ENCODE measurements at regions not wholly inside any gene's neighbourhood (a gene's known extent, or its start where the extent isn't known, plus 50 kb on each side); places are given as distances from the start of the nearest gene placed in this dataset.

GRCh38 chr15:38620098-38620497 is 55.5 kb upstream of the RASGRP1 start:
- Histone ChIP-seq H3K9me3 (ENCODE audit: insufficient read depth, low read length) (no peaks in the 10 kb centered on the region), H3K9me2 (replicated peaks; ENCODE audit: insufficient read depth, low read length) (no peaks in the 10 kb centered on the region), H3K79me2 (ENCODE audit: insufficient read depth, low read length) (no peaks in the 10 kb centered on the region), H3K36me3 (ENCODE audit: low read length) (no peaks in the 10 kb centered on the region), H4K20me1 (ENCODE audit: low read depth, low read length) (no peaks in the 10 kb centered on the region), H3F3A (ENCODE audit: insufficient read depth) (no peaks in the 10 kb centered on the region), H3K4me3 (ENCODE audit: insufficient read depth, low read length, poor library complexity, severe bottlenecking) (no peak overlapping the region), H2AFZ (ENCODE audit: low read depth, low read length, severe bottlenecking) (no peak overlapping the region), H3K9ac (ENCODE audit: low read length) (no peak overlapping the region), H3K4me2 (ENCODE audit: low read depth, low read length, poor library complexity, severe bottlenecking) (no peak overlapping the region), H3K27ac (ENCODE audit: low read depth, low read length) (no peak overlapping the region), H3K27me3 (ENCODE audit: low read length) (no peaks in the 10 kb centered on the region)
- TF ChIP-seq, protein P1, sequence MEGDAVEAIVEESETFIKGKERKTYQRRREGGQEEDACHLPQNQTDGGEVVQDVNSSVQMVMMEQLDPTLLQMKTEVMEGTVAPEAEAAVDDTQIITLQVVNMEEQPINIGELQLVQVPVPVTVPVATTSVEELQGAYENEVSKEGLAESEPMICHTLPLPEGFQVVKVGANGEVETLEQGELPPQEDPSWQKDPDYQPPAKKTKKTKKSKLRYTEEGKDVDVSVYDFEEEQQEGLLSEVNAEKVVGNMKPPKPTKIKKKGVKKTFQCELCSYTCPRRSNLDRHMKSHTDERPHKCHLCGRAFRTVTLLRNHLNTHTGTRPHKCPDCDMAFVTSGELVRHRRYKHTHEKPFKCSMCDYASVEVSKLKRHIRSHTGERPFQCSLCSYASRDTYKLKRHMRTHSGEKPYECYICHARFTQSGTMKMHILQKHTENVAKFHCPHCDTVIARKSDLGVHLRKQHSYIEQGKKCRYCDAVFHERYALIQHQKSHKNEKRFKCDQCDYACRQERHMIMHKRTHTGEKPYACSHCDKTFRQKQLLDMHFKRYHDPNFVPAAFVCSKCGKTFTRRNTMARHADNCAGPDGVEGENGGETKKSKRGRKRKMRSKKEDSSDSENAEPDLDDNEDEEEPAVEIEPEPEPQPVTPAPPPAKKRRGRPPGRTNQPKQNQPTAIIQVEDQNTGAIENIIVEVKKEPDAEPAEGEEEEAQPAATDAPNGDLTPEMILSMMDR (IDR thresholded peaks at IDR 0.05; ENCODE audit: insufficient read depth, low read length, poor library complexity, severe bottlenecking), result no peak
- no peak for TF ChIP-seq EZH2phosphoT487 (conservative IDR thresholded peaks at IDR 0.05; ENCODE audit: low read length)

DNA sequence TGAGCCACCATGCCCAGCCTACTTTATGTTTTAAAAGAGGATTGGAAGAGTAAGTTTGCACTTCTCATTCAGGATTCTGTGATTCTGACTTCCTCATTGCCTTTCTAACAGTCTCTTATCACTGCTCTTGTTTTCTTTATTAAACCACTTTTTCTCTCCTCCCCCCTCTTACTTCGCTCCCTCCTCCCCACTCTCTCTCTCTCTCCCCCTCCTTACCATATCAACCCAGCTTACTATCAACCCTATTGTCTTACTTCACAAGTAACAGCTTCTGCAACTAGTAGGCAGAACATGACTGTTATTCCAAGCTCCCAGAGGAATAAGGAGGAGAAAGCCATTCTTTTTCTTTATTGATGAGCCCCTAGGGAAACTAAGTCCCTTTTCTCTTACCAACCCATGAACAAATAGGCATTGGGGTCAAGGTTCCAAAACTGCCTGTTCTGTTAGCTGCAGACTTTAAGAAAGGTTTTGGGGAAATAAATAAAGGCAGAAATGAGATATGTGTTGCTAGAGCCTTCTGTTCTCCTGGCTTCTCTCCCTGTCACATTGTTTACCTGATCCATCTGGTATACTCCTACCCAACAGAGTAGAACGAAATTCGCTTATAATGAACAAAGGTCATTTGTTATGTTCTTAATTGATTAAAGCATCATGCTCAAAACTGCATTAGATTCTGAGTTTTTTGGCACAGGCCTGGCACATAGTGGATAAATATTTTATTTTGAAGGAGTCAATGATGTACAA is 56.4 kb upstream of the RASGRP1 start:
- no peaks in the 10 kb centered on the region for H3K36me3 ChIP-seq (ENCODE audit: low read length)
- no peak overlapping the region for H3K4me2 ChIP-seq (ENCODE audit: low read depth, low read length, poor library complexity, severe bottlenecking)
- H4K20me1 ChIP-seq (ENCODE audit: low read depth, low read length), result no peaks in the 10 kb centered on the region
- no peaks in the 10 kb centered on the region for H3K9me2 ChIP-seq (replicated peaks; ENCODE audit: insufficient read depth, low read length)
- no peak overlapping the region for H3K4me3 ChIP-seq (ENCODE audit: insufficient read depth, low read length, poor library complexity, severe bottlenecking)
- H3K9ac ChIP-seq (ENCODE audit: low read length), result no peak overlapping the region
- TF ChIP-seq EZH2phosphoT487 (conservative IDR thresholded peaks at IDR 0.05; ENCODE audit: low read length), result no peak
- TF ChIP-seq, protein P1 (IDR thresholded peaks at IDR 0.05; ENCODE audit: insufficient read depth, low read length, poor library complexity, severe bottlenecking), result no peak
- no peaks in the 10 kb centered on the region for H3K27me3 ChIP-seq (ENCODE audit: low read length)
- H3K79me2 ChIP-seq (ENCODE audit: insufficient read depth, low read length), result no peaks in the 10 kb centered on the region
- no peak overlapping the region for H3K27ac ChIP-seq (ENCODE audit: low read depth, low read length)
- H3K9me3 ChIP-seq (ENCODE audit: insufficient read depth, low read length), result no peaks in the 10 kb centered on the region
- no peak overlapping the region for H2AFZ ChIP-seq (ENCODE audit: low read depth, low read length, severe bottlenecking)
- no peaks in the 10 kb centered on the region for H3F3A ChIP-seq (ENCODE audit: insufficient read depth)

DNA sequence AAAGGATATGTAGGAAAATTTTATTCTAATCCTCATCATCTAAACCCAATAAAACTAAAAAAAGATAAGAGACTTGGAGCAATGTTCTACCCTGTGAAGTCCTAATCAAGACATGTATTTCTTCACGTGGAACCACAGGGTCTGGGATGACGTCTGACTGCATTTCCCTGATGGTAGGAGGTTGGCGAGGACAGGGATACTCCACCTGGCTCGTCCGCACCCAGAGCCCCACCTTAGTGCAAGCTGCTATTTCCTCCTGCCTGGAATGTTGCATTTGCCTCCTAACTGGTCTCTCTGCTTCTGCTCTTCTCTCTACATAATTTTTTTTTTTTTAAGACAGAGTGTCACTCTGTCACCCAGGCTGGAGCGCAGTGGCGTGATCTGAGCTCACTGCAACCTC is 57.7 kb upstream of the RASGRP1 start:
- H2AFZ ChIP-seq (ENCODE audit: low read depth, low read length, severe bottlenecking), result no peak overlapping the region
- no peaks in the 10 kb centered on the region for H3K9me2 ChIP-seq (replicated peaks; ENCODE audit: insufficient read depth, low read length)
- H3F3A ChIP-seq (ENCODE audit: insufficient read depth), result no peaks in the 10 kb centered on the region
- H4K20me1 ChIP-seq (ENCODE audit: low read depth, low read length), result no peaks in the 10 kb centered on the region
- TF ChIP-seq, protein P1 (IDR thresholded peaks at IDR 0.05; ENCODE audit: insufficient read depth, low read length, poor library complexity, severe bottlenecking), result no peak
- TF ChIP-seq EZH2phosphoT487 (conservative IDR thresholded peaks at IDR 0.05; ENCODE audit: low read length), result no peak
- no peak overlapping the region for H3K9ac ChIP-seq (ENCODE audit: low read length)
- H3K27me3 ChIP-seq (ENCODE audit: low read length), result no peaks in the 10 kb centered on the region
- no peaks in the 10 kb centered on the region for H3K36me3 ChIP-seq (ENCODE audit: low read length)
- no peaks in the 10 kb centered on the region for H3K79me2 ChIP-seq (ENCODE audit: insufficient read depth, low read length)
- no peak overlapping the region for H3K27ac ChIP-seq (ENCODE audit: low read depth, low read length)
- H3K9me3 ChIP-seq (ENCODE audit: insufficient read depth, low read length), result no peaks in the 10 kb centered on the region
- H3K4me3 ChIP-seq (ENCODE audit: insufficient read depth, low read length, poor library complexity, severe bottlenecking), result no peak overlapping the region
- H3K4me2 ChIP-seq (ENCODE audit: low read depth, low read length, poor library complexity, severe bottlenecking), result no peak overlapping the region

Measured in SU-DHL-6 (cell line).